ENCODE measurements at regions not wholly inside any gene's neighbourhood (a gene's known extent, or its start where the extent isn't known, plus 50 kb on each side); places are given as distances from the start of the nearest gene placed in this dataset.

GRCh38 chr17:34716291-34716690 lies 136.9 kb downstream of the TMEM132E start:
- TF ChIP-seq CTCF (conservative IDR thresholded peaks at IDR 0.05 in 1 of 2, IDR thresholded peaks at IDR 0.05 in 1 of 2; ENCODE audit: low read depth in 1 of 2, low read length in 2 of 2) (no peak), EZH2 (IDR thresholded peaks at IDR 0.05; ENCODE audit: low read length, missing control alignments) (no peak)

All from fibroblast of lung (primary cell).